ENCODE measurements at regions not wholly inside any gene's neighbourhood (a gene's known extent, or its start where the extent isn't known, plus 50 kb on each side); places are given as distances from the start of the nearest gene placed in this dataset.

DNA sequence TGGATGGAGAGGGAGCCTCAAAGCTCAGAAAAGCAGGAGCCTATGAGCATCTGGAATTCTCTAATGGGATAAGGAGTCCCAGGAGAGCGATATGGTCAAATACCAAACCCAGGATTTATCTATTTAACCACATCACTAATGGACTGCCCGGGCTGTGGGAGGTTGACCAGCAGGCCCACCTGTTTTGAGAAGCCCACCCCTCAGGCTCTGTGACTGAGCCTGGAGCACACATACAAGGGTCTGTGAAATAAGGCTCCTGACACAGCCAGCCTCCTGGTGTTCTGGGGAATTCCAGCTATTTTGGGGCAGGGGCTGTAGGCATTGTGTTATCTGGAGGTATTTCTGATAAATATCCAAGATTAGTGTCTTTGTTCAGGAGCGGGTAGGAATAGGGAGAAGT is 132.0 kb upstream of the C1orf21 start:
- Mint-ChIP-seq H3K36me3 (no peaks in the 10 kb centered on the region), H3K4me1 (no peaks in the 10 kb centered on the region), H3K9me3 (no peaks in the 10 kb centered on the region), H3K4me3 (no peak overlapping the region), H3K27me3 (no peaks in the 10 kb centered on the region), H3K27ac (no peak overlapping the region)
- no peak for DNase-seq
- CTCF ChIA-PET: no interaction called here

DNA sequence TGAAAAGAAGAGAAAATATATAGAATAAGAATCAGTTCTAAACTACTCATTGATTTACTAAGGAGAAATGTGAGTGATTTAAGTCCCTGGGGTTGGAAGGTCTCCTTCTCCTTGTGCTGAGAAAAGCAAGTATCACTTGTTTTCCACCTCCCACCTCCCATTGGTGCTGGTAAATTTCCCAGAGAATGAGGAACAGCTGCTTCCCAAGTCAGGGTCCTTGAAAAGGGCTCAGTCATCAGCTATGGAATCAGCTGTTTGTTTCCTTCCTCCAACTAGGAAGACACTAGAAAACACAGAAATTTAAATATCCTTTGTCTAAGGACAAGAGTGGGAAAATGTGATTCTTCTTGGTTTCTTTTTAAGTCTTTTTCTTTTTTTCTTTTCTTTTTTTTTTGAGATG is 131.3 kb upstream of the C1orf21 start:
- H3K4me1 Mint-ChIP-seq: no peaks in the 10 kb centered on the region
- H3K36me3 Mint-ChIP-seq: no peaks in the 10 kb centered on the region
- CTCF ChIA-PET: no interaction called here
- H3K27me3 Mint-ChIP-seq: no peaks in the 10 kb centered on the region
- DNase-seq: no peak
- no peak overlapping the region for H3K4me3 Mint-ChIP-seq
- no peak overlapping the region for H3K27ac Mint-ChIP-seq
- H3K9me3 Mint-ChIP-seq: no peaks in the 10 kb centered on the region

DNA sequence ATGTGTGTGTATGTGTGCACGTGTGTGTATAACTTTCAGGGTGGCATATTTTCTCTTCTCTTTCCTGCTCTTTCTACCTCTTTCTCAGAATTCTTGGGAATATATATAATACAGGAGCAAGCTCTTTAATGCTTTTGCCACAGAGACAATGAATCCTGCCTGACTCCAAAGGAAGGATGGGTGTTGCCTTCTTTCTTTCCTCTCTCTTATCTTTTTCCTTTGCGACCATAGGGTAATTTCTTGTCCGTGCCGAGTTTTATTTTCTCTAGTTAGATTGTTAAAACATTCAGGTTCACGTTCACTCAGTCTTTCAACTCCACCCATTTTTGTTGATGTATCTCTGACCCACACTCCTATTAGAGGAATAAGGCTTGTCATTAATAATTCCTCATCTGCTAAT is 129.0 kb upstream of the C1orf21 start:
- CTCF ChIA-PET: no interaction called here
- no peaks in the 10 kb centered on the region for H3K4me1 Mint-ChIP-seq
- no peak for DNase-seq
- H3K27ac Mint-ChIP-seq: no peak overlapping the region
- no peaks in the 10 kb centered on the region for H3K36me3 Mint-ChIP-seq
- H3K9me3 Mint-ChIP-seq: no peaks in the 10 kb centered on the region
- no peaks in the 10 kb centered on the region for H3K27me3 Mint-ChIP-seq
- no peak overlapping the region for H3K4me3 Mint-ChIP-seq

DNA sequence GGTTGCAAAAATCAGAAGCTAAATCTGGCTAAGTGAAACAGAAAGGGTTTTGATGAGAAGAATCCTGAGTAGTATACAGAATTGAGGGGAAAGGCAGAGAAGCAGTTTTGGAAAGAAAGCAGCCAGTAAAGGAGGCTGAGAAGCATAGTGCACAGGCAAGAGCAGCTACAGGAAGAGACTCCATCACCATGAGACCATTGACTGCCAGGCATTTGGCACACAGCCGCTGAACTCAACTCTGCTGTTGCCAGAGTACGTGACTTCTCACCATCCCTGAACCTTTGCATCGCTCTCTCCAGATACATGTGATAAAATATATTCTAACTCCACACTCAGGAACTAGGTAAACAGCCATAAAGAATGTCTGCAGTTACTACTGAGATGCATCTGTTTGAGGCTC is 128.3 kb upstream of the C1orf21 start:
- H3K4me3 Mint-ChIP-seq: no peak overlapping the region
- no peaks in the 10 kb centered on the region for H3K9me3 Mint-ChIP-seq
- no peaks in the 10 kb centered on the region for H3K27me3 Mint-ChIP-seq
- CTCF ChIA-PET: no interaction called here
- no peaks in the 10 kb centered on the region for H3K4me1 Mint-ChIP-seq
- DNase-seq: no peak
- H3K27ac Mint-ChIP-seq: no peak overlapping the region
- H3K36me3 Mint-ChIP-seq: no peaks in the 10 kb centered on the region

DNA sequence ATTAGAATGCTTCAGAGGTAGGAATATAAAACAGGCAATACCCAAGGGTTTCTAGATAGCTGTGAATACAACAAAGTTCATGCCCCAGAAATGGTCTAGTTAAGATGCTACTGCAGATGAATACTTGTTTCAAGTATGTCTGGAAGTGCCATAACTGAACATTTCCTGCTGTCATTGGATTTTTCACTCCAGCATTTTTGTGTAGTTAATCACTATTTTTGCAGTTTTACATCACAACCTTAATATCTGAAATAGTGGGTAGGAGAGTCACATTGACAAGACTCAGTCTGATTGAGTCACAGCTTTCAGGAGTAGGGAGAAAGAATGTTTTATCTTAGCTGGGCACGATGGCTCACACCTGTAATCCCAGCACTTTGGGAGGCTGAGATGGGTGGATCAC is 126.4 kb upstream of the C1orf21 start:
- no peaks in the 10 kb centered on the region for H3K27me3 Mint-ChIP-seq
- no peak overlapping the region for H3K4me3 Mint-ChIP-seq
- H3K36me3 Mint-ChIP-seq: no peaks in the 10 kb centered on the region
- CTCF ChIA-PET: no interaction called here
- no peaks in the 10 kb centered on the region for H3K4me1 Mint-ChIP-seq
- no peaks in the 10 kb centered on the region for H3K9me3 Mint-ChIP-seq
- no peak overlapping the region for H3K27ac Mint-ChIP-seq
- no peak for DNase-seq

DNA sequence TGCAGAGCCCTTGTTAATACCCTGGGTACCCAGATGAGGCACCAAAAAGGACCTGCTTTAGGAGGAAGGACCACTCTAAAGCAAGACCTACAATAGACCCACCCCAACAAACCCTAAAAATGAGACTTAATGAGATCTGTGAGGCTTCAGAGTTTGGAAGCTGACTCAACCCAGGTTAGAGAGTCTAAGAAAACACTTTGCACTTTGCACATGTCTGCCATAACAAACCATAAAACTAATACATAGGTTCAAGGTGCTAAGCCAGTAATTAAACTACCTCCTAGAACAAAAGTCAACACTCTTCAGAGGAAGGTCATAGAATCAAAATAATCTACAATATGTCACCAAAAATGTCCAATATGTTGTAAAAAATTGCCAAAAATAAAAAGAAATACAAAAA is 124.7 kb upstream of the C1orf21 start:
- no peaks in the 10 kb centered on the region for H3K27me3 Mint-ChIP-seq
- H3K36me3 Mint-ChIP-seq: no peaks in the 10 kb centered on the region
- H3K4me3 Mint-ChIP-seq: no peak overlapping the region
- H3K9me3 Mint-ChIP-seq: no peaks in the 10 kb centered on the region
- DNase-seq: no peak
- H3K4me1 Mint-ChIP-seq: no peaks in the 10 kb centered on the region
- CTCF ChIA-PET: no interaction called here
- H3K27ac Mint-ChIP-seq: no peak overlapping the region

DNA sequence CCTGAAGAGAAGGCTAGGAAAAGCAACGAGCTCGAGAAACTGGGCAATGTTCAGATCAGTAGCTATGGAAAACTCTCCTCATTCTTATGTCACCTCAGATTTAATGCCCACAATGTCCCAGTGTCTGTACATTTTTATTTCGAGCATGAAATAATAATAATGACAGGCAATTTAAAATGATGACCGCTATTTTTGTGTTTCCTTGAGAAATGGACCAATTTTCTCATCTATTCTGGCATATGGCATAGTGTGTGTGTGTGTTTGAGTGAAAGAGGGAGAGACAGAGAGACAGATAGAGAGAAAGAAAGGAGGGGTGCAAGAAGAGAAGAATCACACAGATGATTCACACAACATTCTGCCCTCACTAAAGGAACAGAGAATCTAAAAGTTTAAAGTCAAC is 119.1 kb upstream of the C1orf21 start:
- Mint-ChIP-seq H3K4me3 (no peak overlapping the region), H3K9me3 (no peaks in the 10 kb centered on the region), H3K36me3 (no peaks in the 10 kb centered on the region), H3K27me3 (peaks cover 4% of the 10 kb centered on the region), H3K27ac (no peak overlapping the region), H3K4me1 (no peaks in the 10 kb centered on the region)
- no peak for DNase-seq
- CTCF ChIA-PET: no interaction called here

DNA sequence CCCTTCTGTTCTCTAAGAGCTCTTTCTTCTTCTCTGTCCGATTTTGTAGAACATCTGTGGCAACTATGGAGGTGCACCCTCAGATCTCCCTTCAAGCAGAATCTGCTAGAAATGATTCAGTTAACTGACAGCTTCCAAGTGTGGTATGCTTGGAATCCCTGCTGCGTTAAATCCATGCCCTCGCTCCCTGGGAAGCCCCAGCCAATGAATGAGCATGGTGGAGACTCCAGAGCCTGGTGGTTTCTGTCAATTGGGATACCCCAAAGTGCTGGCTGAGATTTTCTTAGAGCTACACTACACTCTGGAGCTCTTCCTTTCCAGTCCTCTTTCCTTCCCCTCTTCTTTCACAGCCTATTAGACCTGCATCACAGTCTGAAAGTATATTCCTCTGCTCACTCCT is 116.3 kb upstream of the C1orf21 start:
- Mint-ChIP-seq H3K36me3 (no peaks in the 10 kb centered on the region), H3K9me3 (no peaks in the 10 kb centered on the region), H3K4me1 (no peaks in the 10 kb centered on the region), H3K27me3 (peaks cover 4% of the 10 kb centered on the region), H3K27ac (no peak overlapping the region), H3K4me3 (no peak overlapping the region)
- CTCF ChIA-PET: no interaction called here
- DNase-seq: no peak

DNA sequence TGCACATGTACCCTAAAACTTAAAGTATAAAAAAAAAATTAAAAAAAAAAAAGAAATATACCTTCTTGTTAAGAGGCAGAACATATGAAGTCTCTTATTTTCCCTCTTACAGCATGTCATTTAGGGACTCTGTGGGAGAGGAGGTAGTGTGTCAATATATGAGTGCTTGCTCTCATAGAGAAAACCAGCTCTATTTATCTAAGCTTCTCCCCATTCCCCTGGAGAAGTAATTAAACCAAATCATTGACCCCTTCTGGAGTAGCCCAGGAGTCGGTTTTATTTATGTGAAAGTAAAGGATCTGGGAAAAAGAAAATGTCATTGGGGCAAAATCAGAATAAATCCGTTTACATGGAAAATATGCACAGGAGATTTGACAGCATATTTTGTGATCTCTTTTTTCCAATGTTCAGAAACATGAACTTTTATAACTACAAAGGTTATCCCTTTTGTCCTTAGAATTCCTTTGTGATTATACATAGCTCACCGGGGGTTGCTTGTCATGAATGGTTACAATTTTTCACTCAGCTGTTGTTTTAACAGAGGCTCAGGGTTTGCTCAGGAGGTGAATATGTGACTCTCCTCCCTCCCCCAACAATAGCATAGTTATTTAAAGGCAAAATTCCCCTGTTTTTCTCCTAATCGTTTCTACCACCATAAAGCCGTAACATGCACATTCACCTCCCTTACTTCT is 114.5 kb upstream of the C1orf21 start:
- Mint-ChIP-seq H3K4me3 (no peak overlapping the region), H3K36me3 (no peaks in the 10 kb centered on the region), H3K27ac (no peak overlapping the region), H3K4me1 (no peaks in the 10 kb centered on the region), H3K9me3 (no peaks in the 10 kb centered on the region), H3K27me3 (peaks cover 4% of the 10 kb centered on the region)
- CTCF ChIA-PET: no interaction called here
- DNase-seq: no peak

DNA sequence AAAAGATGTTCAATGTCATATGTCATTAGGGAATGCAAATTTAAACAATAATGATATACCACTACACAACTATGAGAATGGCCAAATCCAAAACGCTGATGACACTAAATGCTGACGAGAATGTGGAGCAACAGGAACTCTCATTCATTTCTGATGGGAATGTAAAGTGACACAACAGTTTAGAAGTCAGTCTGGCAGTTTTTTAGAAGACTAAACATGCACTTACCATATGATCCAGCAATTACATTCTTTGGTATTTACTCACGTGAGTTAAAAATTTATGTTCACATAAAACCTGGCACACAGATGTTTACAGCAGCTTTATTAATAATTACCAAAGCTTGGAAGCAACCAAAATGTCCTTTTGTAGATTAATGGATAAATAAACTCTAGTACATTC is 110.4 kb upstream of the C1orf21 start:
- Mint-ChIP-seq H3K27ac (no peak overlapping the region), H3K27me3 (no peaks in the 10 kb centered on the region), H3K4me3 (no peak overlapping the region), H3K36me3 (no peaks in the 10 kb centered on the region), H3K9me3 (no peaks in the 10 kb centered on the region), H3K4me1 (no peaks in the 10 kb centered on the region)
- CTCF ChIA-PET: no interaction called here
- no peak for DNase-seq

DNA sequence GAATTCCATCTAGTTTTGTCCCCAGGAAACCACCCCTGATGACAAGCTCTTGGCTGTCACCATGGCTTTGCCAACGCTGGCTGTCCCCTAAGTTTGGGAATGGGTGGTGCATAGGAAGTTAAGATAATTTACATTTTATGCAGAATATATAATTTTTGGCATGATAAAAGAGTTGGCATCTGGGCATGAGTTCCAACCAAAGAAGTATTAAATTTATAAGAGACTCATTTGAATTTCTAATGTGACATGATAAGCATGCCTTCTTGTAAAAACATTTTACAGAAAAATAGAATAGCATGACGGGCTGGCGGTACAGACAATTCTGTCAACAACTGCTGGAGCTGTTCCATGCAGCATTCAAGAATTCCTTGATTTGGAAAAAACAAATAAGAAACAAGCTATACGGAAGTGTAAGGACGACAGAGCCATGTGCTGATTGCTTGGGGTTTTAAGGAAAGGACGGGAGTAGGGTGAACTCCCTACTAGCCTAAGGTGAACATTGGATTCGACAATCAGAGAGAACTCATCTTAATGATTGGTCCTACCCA is 106.8 kb upstream of the C1orf21 start:
- CTCF ChIA-PET: no interaction called here
- Mint-ChIP-seq H3K27me3 (no peaks in the 10 kb centered on the region), H3K4me1 (no peaks in the 10 kb centered on the region), H3K9me3 (no peaks in the 10 kb centered on the region), H3K27ac (no peak overlapping the region), H3K36me3 (no peaks in the 10 kb centered on the region), H3K4me3 (no peak overlapping the region)
- DNase-seq: no peak

DNA sequence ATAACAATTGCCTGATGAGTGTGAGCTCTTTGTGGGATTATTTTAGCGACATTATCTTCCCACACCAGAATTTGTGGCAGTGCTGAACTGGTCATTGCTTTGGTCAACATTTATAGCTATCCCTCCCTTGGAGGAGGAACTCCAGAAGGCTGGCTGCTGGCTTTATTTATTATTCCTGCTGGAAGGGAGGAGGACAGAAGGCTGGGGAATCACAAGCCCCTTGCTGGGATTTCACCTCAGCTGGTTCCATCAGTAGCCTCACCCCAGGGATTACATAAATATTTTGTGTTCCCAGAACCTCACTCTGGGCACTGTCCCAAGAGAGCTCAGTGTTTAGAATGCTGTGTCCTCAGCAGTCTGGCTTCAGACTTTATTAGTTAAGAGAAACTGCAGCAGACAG is 102.8 kb upstream of the C1orf21 start:
- CTCF ChIA-PET: no interaction called here
- peaks cover under 1% of the 10 kb centered on the region for H3K9me3 Mint-ChIP-seq
- no peak overlapping the region for H3K27ac Mint-ChIP-seq
- H3K36me3 Mint-ChIP-seq: no peaks in the 10 kb centered on the region
- H3K27me3 Mint-ChIP-seq: no peaks in the 10 kb centered on the region
- H3K4me1 Mint-ChIP-seq: no peaks in the 10 kb centered on the region
- no peak overlapping the region for H3K4me3 Mint-ChIP-seq
- no peak for DNase-seq

DNA sequence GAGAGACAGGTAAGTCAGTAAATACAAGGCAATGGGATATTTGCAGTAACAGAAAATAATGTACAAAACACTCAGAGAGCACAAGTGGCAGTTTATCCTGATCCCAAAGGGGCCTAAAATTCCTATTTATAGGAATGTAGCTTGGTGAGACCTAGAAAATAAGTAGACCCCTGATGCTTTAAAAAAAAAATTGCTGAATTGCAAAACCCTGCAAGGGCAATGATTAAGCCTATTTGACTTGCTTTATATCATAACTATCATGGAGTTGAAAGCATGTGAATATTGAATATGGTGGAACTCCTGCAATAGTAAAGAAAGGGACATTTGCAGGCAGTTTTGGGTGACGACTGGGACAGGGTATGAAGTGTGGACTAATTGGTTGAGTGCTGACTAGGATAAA is 101.9 kb upstream of the C1orf21 start:
- no peak for DNase-seq
- no peak overlapping the region for H3K27ac Mint-ChIP-seq
- H3K4me1 Mint-ChIP-seq: no peaks in the 10 kb centered on the region
- CTCF ChIA-PET: no interaction called here
- no peaks in the 10 kb centered on the region for H3K27me3 Mint-ChIP-seq
- H3K9me3 Mint-ChIP-seq: peaks cover 7% of the 10 kb centered on the region
- no peak overlapping the region for H3K4me3 Mint-ChIP-seq
- H3K36me3 Mint-ChIP-seq: no peaks in the 10 kb centered on the region

DNA sequence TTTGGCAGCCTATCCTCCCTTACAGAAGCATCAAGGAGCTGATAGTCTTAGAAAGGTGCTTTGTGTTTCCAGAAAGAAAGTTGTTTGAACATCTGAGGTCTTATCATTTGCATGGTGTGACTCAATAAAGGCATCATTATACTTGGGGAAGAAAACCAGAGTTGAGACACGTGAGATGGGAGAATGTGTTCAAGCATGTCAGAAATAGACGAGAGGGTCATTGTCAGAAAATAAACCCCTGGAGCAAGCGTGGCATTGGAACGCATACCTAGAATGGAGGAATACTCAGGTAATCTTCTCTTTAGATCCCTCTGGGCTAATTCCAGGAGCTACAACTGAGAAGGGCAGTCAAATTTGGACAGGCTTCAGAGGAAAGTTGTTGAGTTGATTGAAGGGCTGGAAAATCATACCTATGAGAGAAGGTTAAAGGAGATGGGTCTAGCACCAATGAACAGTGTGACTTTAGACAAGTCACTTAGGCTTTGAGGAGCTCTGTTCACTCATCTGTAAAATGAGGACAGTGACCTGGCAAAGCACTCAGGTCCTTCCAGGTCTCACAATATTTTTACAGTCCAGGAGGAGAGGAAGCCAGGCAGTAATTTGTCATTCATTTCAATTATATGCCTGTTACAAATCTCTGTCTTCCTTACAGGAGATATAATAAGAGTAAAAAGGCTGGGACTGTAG is 101.3 kb upstream of the C1orf21 start:
- no peak for DNase-seq
- H3K4me3 Mint-ChIP-seq: no peak overlapping the region
- no peak overlapping the region for H3K27ac Mint-ChIP-seq
- H3K27me3 Mint-ChIP-seq: no peaks in the 10 kb centered on the region
- CTCF ChIA-PET: no interaction called here
- H3K4me1 Mint-ChIP-seq: no peaks in the 10 kb centered on the region
- no peaks in the 10 kb centered on the region for H3K36me3 Mint-ChIP-seq
- peaks cover 12% of the 10 kb centered on the region for H3K9me3 Mint-ChIP-seq

DNA sequence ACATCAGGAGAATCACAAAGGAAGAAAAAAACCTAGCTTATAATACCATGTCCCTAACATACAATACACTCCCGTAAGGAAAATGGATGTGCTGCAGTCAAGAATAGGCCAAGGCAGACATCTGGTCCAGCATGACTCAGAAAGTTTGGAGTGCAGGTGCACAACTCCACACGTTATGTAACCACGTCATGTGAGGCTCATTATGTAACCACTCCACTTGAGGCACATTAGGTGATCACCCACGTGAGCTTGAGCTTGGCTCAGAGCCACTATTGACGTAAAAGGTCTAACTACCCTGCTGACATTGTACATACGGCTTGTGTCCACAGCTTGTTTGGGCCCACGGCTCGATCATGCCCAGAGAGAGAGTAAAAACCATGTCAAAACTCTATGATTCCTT is 99.8 kb upstream of the C1orf21 start:
- no peak overlapping the region for H3K4me3 Mint-ChIP-seq
- no peak for DNase-seq
- CTCF ChIA-PET: no interaction called here
- no peak overlapping the region for H3K27ac Mint-ChIP-seq
- H3K36me3 Mint-ChIP-seq: no peaks in the 10 kb centered on the region
- no peaks in the 10 kb centered on the region for H3K4me1 Mint-ChIP-seq
- peaks cover 22% of the 10 kb centered on the region for H3K9me3 Mint-ChIP-seq
- no peaks in the 10 kb centered on the region for H3K27me3 Mint-ChIP-seq
